OCI-LY1 (cell line): ENCODE measurements at regions not wholly inside any gene's neighbourhood (a gene's known extent, or its start where the extent isn't known, plus 50 kb on each side); places are given as distances from the start of the nearest gene placed in this dataset.

Experiments
- H2AFZ ChIP-seq: fragments of 200-600 bp; sonication (generic), shearing (Covaris generic); 2 replicates; pipeline ENCODE4 v1.6.0; 2014; ENCODE audit warnings: antibody characterized with exemption, mild to moderate bottlenecking, low read length
- H3F3A ChIP-seq: fragments of 200-600 bp; sonication (generic), shearing (Covaris generic); 2 replicates; pipeline ENCODE4 v1.6.0; 2014; ENCODE audit warnings: mild to moderate bottlenecking, antibody characterized with exemption, low read length, moderate library complexity; ENCODE audit not compliant: insufficient read depth
- H3K27ac ChIP-seq: fragments of 200-600 bp; sonication (generic); 2 replicates; pipeline ENCODE4 v1.5.1; 2014; ENCODE audit warnings: low read length, mixed run types, mild to moderate bottlenecking, low read depth; ENCODE audit not compliant: poor library complexity, severe bottlenecking
- H3K27me3 ChIP-seq: fragments of 200-600 bp; sonication (generic); 2 replicates; pipeline ENCODE4 v1.6.0; 2014; ENCODE audit warnings: antibody characterized with exemption, mild to moderate bottlenecking, low read length, moderate library complexity; ENCODE audit not compliant: insufficient read depth
- H3K36me3 ChIP-seq: fragments of 200-600 bp; sonication (generic); 2 replicates; pipeline ENCODE4 v1.6.1; 2014; ENCODE audit warnings: mild to moderate bottlenecking, antibody characterized with exemption, low read length, moderate library complexity, mixed read lengths; ENCODE audit not compliant: insufficient read depth
- H3K4me1 ChIP-seq: fragments of 200-600 bp; sonication (generic); 2 replicates; pipeline ENCODE4 v1.5.1; 2014; ENCODE audit warnings: mild to moderate bottlenecking, low read length, moderate library complexity; ENCODE audit not compliant: insufficient read depth, severe bottlenecking
- H3K4me2 ChIP-seq: fragments of 200-600 bp; sonication (generic), shearing (Covaris generic); 2 replicates; pipeline ENCODE4 v1.6.1; 2014; ENCODE audit warnings: low read length
- H3K4me3 ChIP-seq: fragments of 200-600 bp; sonication (generic); 2 replicates; pipeline ENCODE4 v1.5.1; 2014; ENCODE audit warnings: low read length, low read depth, mild to moderate bottlenecking, mixed read lengths; ENCODE audit not compliant: poor library complexity, severe bottlenecking
- H3K79me2 ChIP-seq: fragments of 200-600 bp; shearing (Covaris generic); 2 replicates; pipeline ENCODE4 v1.6.1; 2016; ENCODE audit warnings: mixed run types, low read length, mixed read lengths; ENCODE audit not compliant: insufficient read depth
- H3K9ac ChIP-seq: fragments of 200-600 bp; sonication (generic), shearing (Covaris generic); 2 replicates; pipeline ENCODE4 v1.6.1; 2014; ENCODE audit warnings: mild to moderate bottlenecking, low read length, mixed read lengths
- H3K9me2 ChIP-seq: fragments of 200-600 bp; sonication (generic), shearing (Covaris generic); 2 replicates; pipeline ENCODE4 v1.6.1; 2014; ENCODE audit warnings: low read depth, mild to moderate bottlenecking, low read length, mixed read lengths
- H3K9me3 ChIP-seq: fragments of 200-600 bp; shearing (Covaris generic); 2 replicates; pipeline ENCODE4 v1.6.1; 2014; ENCODE audit warnings: low read length, mixed read lengths
- H4K20me1 ChIP-seq: fragments of 200-600 bp; sonication (generic), shearing (Covaris generic); 2 replicates; pipeline ENCODE4 v1.6.0; 2016; ENCODE audit warnings: mild to moderate bottlenecking, low read length; ENCODE audit not compliant: insufficient read depth
- EZH2 ChIP-seq: fragments of 200-600 bp; sonication (generic), shearing (Covaris generic); IDR thresholded peaks from 2 replicates; pipeline ENCODE4 v1.8.0; 2017; ENCODE audit warnings: borderline replicate concordance, mixed run types, mild to moderate bottlenecking, antibody characterized with exemption, low read length, moderate library complexity, mixed read lengths
- TF ChIP-seq, protein P1 (sequence below): fragments of 200-600 bp; sonication (generic), shearing (Covaris generic); IDR thresholded peaks from 2 replicates; pipeline ENCODE4 v1.5.1; 2017; ENCODE audit warnings: mild to moderate bottlenecking, antibody characterized with exemption, low read length, moderate library complexity, mixed read lengths

GRCh38 chr6:134822920-134823709 is 126.8 kb downstream of the ALDH8A1 start:
- Histone ChIP-seq H3K36me3 (no peaks in the 10 kb centered on the region), H3K79me2 (no peaks in the 10 kb centered on the region), H3K27ac (no peak overlapping the region), H3K27me3 (no peaks in the 10 kb centered on the region; the same call in 1 of the 2 replicates), H3K9me2 (no peaks in the 10 kb centered on the region), H3K9me3 (no peaks in the 10 kb centered on the region), H4K20me1 (no peaks in the 10 kb centered on the region), H3F3A (no peaks in the 10 kb centered on the region), H3K4me1 (no peaks in the 10 kb centered on the region), H3K9ac (no peak overlapping the region), H3K4me3 (no peak overlapping the region), H3K4me2 (no peak overlapping the region), H2AFZ (no peak overlapping the region)
- no peak for TF ChIP-seq EZH2
- TF ChIP-seq, protein P1, sequence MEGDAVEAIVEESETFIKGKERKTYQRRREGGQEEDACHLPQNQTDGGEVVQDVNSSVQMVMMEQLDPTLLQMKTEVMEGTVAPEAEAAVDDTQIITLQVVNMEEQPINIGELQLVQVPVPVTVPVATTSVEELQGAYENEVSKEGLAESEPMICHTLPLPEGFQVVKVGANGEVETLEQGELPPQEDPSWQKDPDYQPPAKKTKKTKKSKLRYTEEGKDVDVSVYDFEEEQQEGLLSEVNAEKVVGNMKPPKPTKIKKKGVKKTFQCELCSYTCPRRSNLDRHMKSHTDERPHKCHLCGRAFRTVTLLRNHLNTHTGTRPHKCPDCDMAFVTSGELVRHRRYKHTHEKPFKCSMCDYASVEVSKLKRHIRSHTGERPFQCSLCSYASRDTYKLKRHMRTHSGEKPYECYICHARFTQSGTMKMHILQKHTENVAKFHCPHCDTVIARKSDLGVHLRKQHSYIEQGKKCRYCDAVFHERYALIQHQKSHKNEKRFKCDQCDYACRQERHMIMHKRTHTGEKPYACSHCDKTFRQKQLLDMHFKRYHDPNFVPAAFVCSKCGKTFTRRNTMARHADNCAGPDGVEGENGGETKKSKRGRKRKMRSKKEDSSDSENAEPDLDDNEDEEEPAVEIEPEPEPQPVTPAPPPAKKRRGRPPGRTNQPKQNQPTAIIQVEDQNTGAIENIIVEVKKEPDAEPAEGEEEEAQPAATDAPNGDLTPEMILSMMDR = peak; percentile 86

GRCh38 chr6:134821928-134822864 is 127.7 kb downstream of the ALDH8A1 start:
- H3K27ac ChIP-seq = no peak overlapping the region
- no peak overlapping the region for H2AFZ ChIP-seq
- H3K9ac ChIP-seq = no peak overlapping the region
- TF ChIP-seq EZH2 = no peak
- TF ChIP-seq, protein P1 = no peak
- H3K9me3 ChIP-seq = no peaks in the 10 kb centered on the region
- no peak overlapping the region for H3K4me2 ChIP-seq
- no peaks in the 10 kb centered on the region; the same call in 1 of the 2 replicates for H3K27me3 ChIP-seq
- no peaks in the 10 kb centered on the region for H3K36me3 ChIP-seq
- no peaks in the 10 kb centered on the region for H3K4me1 ChIP-seq
- no peaks in the 10 kb centered on the region for H3F3A ChIP-seq
- no peak overlapping the region for H3K4me3 ChIP-seq
- no peaks in the 10 kb centered on the region for H3K79me2 ChIP-seq
- H3K9me2 ChIP-seq = no peaks in the 10 kb centered on the region
- H4K20me1 ChIP-seq = no peaks in the 10 kb centered on the region

- Histone ChIP-seq H3F3A (no peaks in the 10 kb centered on the region), H3K9me3 (no peaks in the 10 kb centered on the region), H3K79me2 (no peaks in the 10 kb centered on the region), H3K4me3 (no peak overlapping the region), H4K20me1 (no peaks in the 10 kb centered on the region), H3K27me3 (no peaks in the 10 kb centered on the region; the same call in 1 of the 2 replicates), H3K9ac (no peak overlapping the region), H3K36me3 (no peaks in the 10 kb centered on the region), H3K9me2 (no peaks in the 10 kb centered on the region), H3K4me1 (no peaks in the 10 kb centered on the region), H3K27ac (no peak overlapping the region), H2AFZ (no peak overlapping the region), H3K4me2 (no peak overlapping the region)
- TF ChIP-seq EZH2 = no peak
- TF ChIP-seq, protein P1 = no peak
These were observed 128.5 kb downstream of the ALDH8A1 start for GRCh38 chr6:134821397-134821796.
